ENCODE measurements at regions not wholly inside any gene's neighbourhood (a gene's known extent, or its start where the extent isn't known, plus 50 kb on each side); places are given as distances from the start of the nearest gene placed in this dataset.

DNA sequence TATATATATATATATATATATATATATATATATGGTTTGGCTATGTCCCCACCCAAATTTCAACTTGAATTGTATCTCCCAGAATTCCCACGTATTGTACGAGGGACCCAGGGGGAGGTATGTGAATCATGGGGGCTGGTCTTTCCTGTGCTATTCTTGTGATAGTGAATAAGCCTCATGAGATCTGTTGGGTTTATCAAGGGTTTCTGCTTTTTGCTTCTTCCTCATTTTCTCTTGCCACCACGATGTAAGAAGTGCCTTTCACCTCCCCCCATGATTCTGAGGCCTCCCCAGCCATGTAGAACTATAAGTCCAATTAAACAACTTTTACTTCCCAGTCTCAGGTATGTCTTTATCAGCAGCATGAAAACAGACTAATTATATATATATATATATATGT is 52.3 kb upstream of the ADAMTS2 start:
- TF ChIP-seq CEBPB (IDR thresholded peaks at IDR 0.05; ENCODE audit: borderline replicate concordance in 1 of 2, low read depth in 2 of 2, low read length in 2 of 2), result no peak
- TF ChIP-seq MTA2 (IDR thresholded peaks at IDR 0.05; ENCODE audit: low read depth), result no peak
- TF ChIP-seq ASH2L (IDR thresholded peaks at IDR 0.05; ENCODE audit: borderline replicate concordance, low read depth), result no peak
- TF ChIP-seq EZH2 (IDR thresholded peaks at IDR 0.05; ENCODE audit: borderline replicate concordance, control insufficient read depth, low read depth, low read length), result no peak
- no peak for TF ChIP-seq MXI1 (IDR thresholded peaks at IDR 0.05; ENCODE audit: low read depth, low read length)
- no peak for TF ChIP-seq POLR2AphosphoS5 (IDR thresholded peaks at IDR 0.05; ENCODE audit: low read length)
- no peak for TF ChIP-seq YY1 (IDR thresholded peaks at IDR 0.05; ENCODE audit: low read depth, low read length)
- TF ChIP-seq RAD21 (IDR thresholded peaks at IDR 0.05; ENCODE audit: insufficient read depth, low read depth, low read length), result no peak
- no peak for TF ChIP-seq RFX5 (IDR thresholded peaks at IDR 0.05; ENCODE audit: low read depth, low read length)
